Endodermal cell (in vitro differentiated cells): ENCODE measurements at regions not wholly inside any gene's neighbourhood (a gene's known extent, or its start where the extent isn't known, plus 50 kb on each side); places are given as distances from the start of the nearest gene placed in this dataset.
A peak's percentile ranks its signal among the peaks of the same experiment; 100 is the strongest.

Source experiments
- DNase-seq: peaks from one replicate; pipeline ENCODE4 v3.0.0-alpha.2; 2017
- H3K27ac ChIP-seq: 2 replicates; pipeline ENCODE4 v1.5.1; 2013; ENCODE audit warnings: mild to moderate bottlenecking, low read depth, low read length, moderate library complexity
- H3K27me3 ChIP-seq: 2 replicates; pipeline ENCODE4 v1.6.1; 2013; ENCODE audit warnings: mild to moderate bottlenecking, low read length, moderate library complexity; ENCODE audit not compliant: insufficient read depth, control insufficient read depth, poor library complexity, severe bottlenecking
- H3K36me3 ChIP-seq: 2 replicates; pipeline ENCODE4 v1.7.0; 2013; ENCODE audit warnings: mild to moderate bottlenecking, low read length, moderate library complexity; ENCODE audit not compliant: control insufficient read depth, insufficient read depth
- H3K4me1 ChIP-seq: one replicate; pipeline ENCODE4 v1.7.0; 2013; ENCODE audit warnings: low read length; ENCODE audit not compliant: control insufficient read depth, insufficient read depth
- H3K4me3 ChIP-seq: 2 replicates; pipeline ENCODE4 v1.5.1; 2013; ENCODE audit warnings: mild to moderate bottlenecking, low read length, moderate library complexity
- H3K9ac ChIP-seq: 2 replicates; pipeline ENCODE4 v1.6.1; 2013; ENCODE audit warnings: mild to moderate bottlenecking, low read length, moderate library complexity; ENCODE audit not compliant: poor library complexity, severe bottlenecking; ENCODE audit errors: extremely low read depth
- H3K9me3 ChIP-seq: 2 replicates; pipeline ENCODE4 v1.6.1; 2013; ENCODE audit warnings: mild to moderate bottlenecking, low read length, moderate library complexity; ENCODE audit not compliant: control insufficient read depth
- H3K27ac Mint-ChIP-seq: 2 replicates; pipeline ENCODE4 v1.8.0; 2020; ENCODE audit warnings: mixed read lengths
- H3K27me3 Mint-ChIP-seq: 2 replicates; pipeline ENCODE4 v1.8.0; 2021; ENCODE audit warnings: mild to moderate bottlenecking, mixed read lengths; ENCODE audit not compliant: insufficient read depth
- H3K36me3 Mint-ChIP-seq: 2 replicates; pipeline ENCODE4 v1.8.0; 2020; ENCODE audit warnings: low read depth, mixed read lengths
- H3K4me1 Mint-ChIP-seq: 2 replicates; pipeline ENCODE4 v1.8.0; 2020; ENCODE audit warnings: mixed read lengths
- H3K4me3 Mint-ChIP-seq: 2 replicates; pipeline ENCODE4 v1.8.0; 2020; ENCODE audit warnings: mild to moderate bottlenecking, moderate library complexity, mixed read lengths
- H3K9me3 Mint-ChIP-seq: 2 replicates; pipeline ENCODE4 v1.8.0; 2020; ENCODE audit warnings: mild to moderate bottlenecking, mixed read lengths
- CTCF ChIP-seq: fragments of 200-600 bp; sonication (generic); conservative IDR thresholded peaks from 2 replicates; pipeline ENCODE4 v1.5.0; 2021; ENCODE audit warnings: antibody characterized with exemption, mild to moderate bottlenecking
- WGBS, 2 experiments: methylation state at CpG; one replicate each; pipeline versions ENCODE4 v1.1.5 to v1.1.7; 2013; ENCODE audit warnings: missing lambda C conversion rate in 2 of 2, mixed read lengths in 1 of 2; ENCODE audit not compliant: insufficient coverage in 1 of 2, insufficient read length in 1 of 2; 5-methylcytosine and 5-hydroxymethylcytosine counted together

- Mint-ChIP-seq H3K9me3 (no peaks in the 10 kb centered on the region), H3K4me3 (no peak overlapping the region), H3K36me3 (no peaks in the 10 kb centered on the region), H3K27me3 (no peaks in the 10 kb centered on the region), H3K27ac (no peak overlapping the region), H3K4me1 (peaks cover 4% of the 10 kb centered on the region)
- no peak for TF ChIP-seq CTCF
- Histone ChIP-seq H3K4me3 (no peak overlapping the region), H3K9me3 (no peaks in the 10 kb centered on the region), H3K9ac (no peak overlapping the region), H3K27ac (no peak overlapping the region), H3K36me3 (no peaks in the 10 kb centered on the region), H3K4me1 (no peaks in the 10 kb centered on the region), H3K27me3 (no peaks in the 10 kb centered on the region)
- no peak for DNase-seq
- WGBS, 2 experiments = 80% methylated on average over 1 of the region's 1 CpG; no CpG with 5 or more reads in 1 of the 2 experiments
Measured at GRCh38 chr5:120788481-120788880, 324.4 kb downstream of the PRR16 start.

DNA sequence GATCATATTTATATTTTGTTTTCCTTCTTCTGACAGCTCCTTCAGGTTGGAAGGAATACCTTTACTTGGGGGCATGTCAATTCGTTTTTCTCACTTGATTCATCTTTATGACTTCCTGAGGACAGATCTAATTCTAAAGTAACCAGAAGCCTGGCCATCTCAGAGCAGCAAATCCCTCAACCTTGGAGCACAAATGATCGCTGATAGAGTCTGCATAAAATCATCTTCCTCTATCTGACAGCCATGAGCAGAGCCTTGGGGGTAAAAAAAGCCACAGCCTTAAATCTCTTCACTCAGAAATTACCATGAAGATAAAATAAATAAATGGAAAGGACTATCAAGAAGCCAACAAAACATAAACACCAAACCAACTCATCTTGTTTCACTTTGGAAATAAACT lies 325.8 kb downstream of the PRR16 start:
- H3K9me3 Mint-ChIP-seq = no peaks in the 10 kb centered on the region
- peak overlapping the region; percentile 3 for H3K27ac Mint-ChIP-seq
- no peak for DNase-seq
- TF ChIP-seq CTCF = no peak
- Histone ChIP-seq H3K27ac (no peak overlapping the region), H3K4me1 (no peaks in the 10 kb centered on the region), H3K36me3 (no peaks in the 10 kb centered on the region), H3K4me3 (no peak overlapping the region), H3K9me3 (no peaks in the 10 kb centered on the region), H3K9ac (no peak overlapping the region), H3K27me3 (no peaks in the 10 kb centered on the region)
- H3K27me3 Mint-ChIP-seq = no peaks in the 10 kb centered on the region
- H3K4me3 Mint-ChIP-seq = no peak overlapping the region
- H3K36me3 Mint-ChIP-seq = no peaks in the 10 kb centered on the region
- WGBS, 2 experiments = 77% methylated on average over 2 of the region's 2 CpGs; no CpG with 5 or more reads in 1 of the 2 experiments
- H3K4me1 Mint-ChIP-seq = peaks cover 4% of the 10 kb centered on the region

DNA sequence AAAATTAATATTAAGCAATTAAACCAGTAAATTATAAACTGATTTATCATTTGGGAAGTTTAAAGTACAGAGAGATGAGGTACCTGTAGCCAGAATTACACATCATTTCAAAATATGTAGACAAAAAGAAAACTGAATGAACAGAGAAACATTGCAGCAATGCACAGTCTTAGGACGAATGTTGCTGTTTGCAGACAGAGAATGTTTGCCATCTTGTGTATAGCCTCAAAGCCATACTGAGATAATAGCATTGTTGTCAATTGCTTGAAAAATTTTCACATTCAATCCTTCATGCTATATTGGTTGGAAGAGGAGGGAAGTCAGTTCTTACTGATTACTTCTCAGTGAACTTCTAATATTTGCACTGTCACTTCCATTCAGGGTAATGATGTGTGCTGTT lies 326.2 kb downstream of the PRR16 start:
- no peak overlapping the region for H3K9ac ChIP-seq
- no peaks in the 10 kb centered on the region for H3K36me3 ChIP-seq
- H3K4me1 ChIP-seq = no peaks in the 10 kb centered on the region
- Mint-ChIP-seq H3K4me3 (no peak overlapping the region), H3K27me3 (no peaks in the 10 kb centered on the region), H3K36me3 (no peaks in the 10 kb centered on the region), H3K9me3 (no peaks in the 10 kb centered on the region), H3K27ac (no peak overlapping the region), H3K4me1 (peaks cover 4% of the 10 kb centered on the region)
- H3K4me3 ChIP-seq = no peak overlapping the region
- no peaks in the 10 kb centered on the region for H3K9me3 ChIP-seq
- no peak overlapping the region for H3K27ac ChIP-seq
- no peaks in the 10 kb centered on the region for H3K27me3 ChIP-seq
- no peak for TF ChIP-seq CTCF
- WGBS, 2 experiments = 88% methylated on average over 1 of the region's 1 CpG; no CpG with 5 or more reads in 1 of the 2 experiments
- no peak for DNase-seq
